HEK293 (cell line): ENCODE measurements at regions not wholly inside any gene's neighbourhood (a gene's known extent, or its start where the extent isn't known, plus 50 kb on each side); places are given as distances from the start of the nearest gene placed in this dataset.

Experiments used
- CTCF ChIA-PET: fragments of 350-600 bp; formaldehyde crosslinking; extraction: SDS; loops from one replicate; lab custom pipeline; 2021; ENCODE audit warnings: antibody characterized with exemption; lab: Yijun Ruan, JAX
- POLR2A ChIA-PET: fragments of 300-600 bp; formaldehyde crosslinking; extraction: SDS; loops from one replicate; lab custom pipeline; 2020; ENCODE audit warnings: antibody characterized with exemption, inconsistent platforms; lab: Yijun Ruan, JAX
- H3K27ac ChIP-seq: fragments of 200-500 bp; sonication (Bioruptor generic); 2 replicates; pipeline ENCODE4 v1.5.1; 2014; ENCODE audit warnings: low read depth, low read length, control low read depth, inconsistent platforms; ENCODE audit errors: extremely low read depth
- H3K36me3 ChIP-seq, 2 experiments: fragments of 200-500 bp in 1 of 2; sonication (Bioruptor generic) in 1 of 2; 1 replicate in 1 of 2; 2 replicates in 1 of 2; pipeline ENCODE4 v1.5.1; 2014 to 2017; ENCODE audit warnings: inconsistent platforms in 2 of 2, low read length in 2 of 2; ENCODE audit not compliant: control insufficient read depth in 2 of 2, insufficient read depth in 1 of 2
- H3K4me1 ChIP-seq: fragments of 200-500 bp; sonication (Bioruptor generic); 2 replicates; pipeline ENCODE4 v1.5.1; 2014; ENCODE audit warnings: mild to moderate bottlenecking, low read length, inconsistent platforms; ENCODE audit not compliant: control insufficient read depth, insufficient read depth
- H3K4me3 ChIP-seq: 2 replicates; pipeline ENCODE4 v1.5.1; 2011; ENCODE audit warnings: low read depth, mild to moderate bottlenecking, control low read depth, low read length, moderate library complexity
- H3K9me3 ChIP-seq: fragments of 200-500 bp; sonication (Bioruptor generic); 2 replicates; pipeline ENCODE4 v1.5.1; 2014; ENCODE audit warnings: low read depth, low read length, inconsistent platforms; ENCODE audit not compliant: control insufficient read depth, insufficient read depth
- GFI1B ChIP-seq: fragments of 450-650 bp; formaldehyde crosslinking; IDR thresholded peaks from 2 replicates; pipeline ENCODE4 v1.5.1; 2016; ENCODE audit warnings: missing biosample characterization, missing genetic modification characterization
- GLIS1 ChIP-seq: fragments of 450-650 bp; formaldehyde crosslinking; IDR thresholded peaks from 2 replicates; pipeline ENCODE4 v1.5.1; 2016; ENCODE audit warnings: missing biosample characterization, missing genetic modification characterization
- KLF9 ChIP-seq: fragments of 450-650 bp; formaldehyde crosslinking; IDR thresholded peaks from 2 replicates; pipeline ENCODE4 v1.5.1; 2016; ENCODE audit warnings: missing biosample characterization, missing genetic modification characterization, low read depth
- MYNN ChIP-seq: fragments of 450-650 bp; formaldehyde crosslinking; IDR thresholded peaks from 2 replicates; pipeline ENCODE4 v1.5.1; 2016; ENCODE audit warnings: missing biosample characterization, missing genetic modification characterization, borderline replicate concordance
- TRIM28 ChIP-seq: IDR thresholded peaks from 2 replicates; pipeline ENCODE4 v1.6.1; 2011; ENCODE audit warnings: low read length, control low read depth, borderline replicate concordance
- ZBTB26 ChIP-seq: fragments of 450-650 bp; formaldehyde crosslinking; optimal IDR thresholded peaks from 2 replicates; pipeline ENCODE3; 2016; ENCODE audit warnings: missing biosample characterization, mild to moderate bottlenecking, missing genetic modification characterization
- ZNF148 ChIP-seq: fragments of 450-650 bp; formaldehyde crosslinking; IDR thresholded peaks from 2 replicates; pipeline ENCODE4 v1.5.0; 2017; ENCODE audit warnings: missing biosample characterization, missing genetic modification characterization, borderline replicate concordance
- ZNF23 ChIP-seq: fragments of 450-650 bp; formaldehyde crosslinking; IDR thresholded peaks from 2 replicates; pipeline ENCODE4 v1.5.1; 2016; ENCODE audit warnings: missing biosample characterization, missing genetic modification characterization, borderline replicate concordance
- ZNF26 ChIP-seq: fragments of 450-650 bp; formaldehyde crosslinking; IDR thresholded peaks from 2 replicates; pipeline ENCODE4 v1.5.1; 2016; ENCODE audit warnings: missing biosample characterization, missing genetic modification characterization
- ZNF302 ChIP-seq: fragments of 450-650 bp; formaldehyde crosslinking; IDR thresholded peaks from 2 replicates; pipeline ENCODE4 v1.5.1; 2016; ENCODE audit warnings: missing biosample characterization, missing genetic modification characterization, low read depth
- ZNF335 ChIP-seq: fragments of 450-650 bp; formaldehyde crosslinking; conservative IDR thresholded peaks from 2 replicates; pipeline ENCODE4 v1.5.1; 2016; ENCODE audit warnings: missing biosample characterization, missing genetic modification characterization
- ZNF354C ChIP-seq: fragments of 450-650 bp; formaldehyde crosslinking; IDR thresholded peaks from 2 replicates; pipeline ENCODE4 v1.5.1; 2016; ENCODE audit warnings: missing biosample characterization, missing genetic modification characterization, low read depth, borderline replicate concordance
- ZNF362 ChIP-seq: fragments of 450-650 bp; formaldehyde crosslinking; IDR thresholded peaks from 2 replicates; pipeline ENCODE4 v1.5.1; 2016; ENCODE audit warnings: missing biosample characterization, missing genetic modification characterization
- ZNF398 ChIP-seq: fragments of 450-650 bp; formaldehyde crosslinking; IDR thresholded peaks from 2 replicates; pipeline ENCODE4 v1.5.1; 2017; ENCODE audit warnings: missing biosample characterization, missing genetic modification characterization
- ZNF585B ChIP-seq: fragments of 450-650 bp; formaldehyde crosslinking; IDR thresholded peaks from 2 replicates; pipeline ENCODE4 v1.5.1; 2016; ENCODE audit warnings: missing biosample characterization, missing genetic modification characterization
- ZNF658 ChIP-seq: fragments of 450-650 bp; formaldehyde crosslinking; IDR thresholded peaks from 2 replicates; pipeline ENCODE4; 2016; ENCODE audit warnings: missing biosample characterization, missing genetic modification characterization
- ZNF692 ChIP-seq: fragments of 450-650 bp; formaldehyde crosslinking; IDR thresholded peaks from 2 replicates; pipeline ENCODE4 v1.5.1; 2016; ENCODE audit warnings: missing biosample characterization, missing genetic modification characterization
- ZSCAN4 ChIP-seq: fragments of 450-650 bp; formaldehyde crosslinking; IDR thresholded peaks from 2 replicates; pipeline ENCODE4 v1.5.1; 2017; ENCODE audit warnings: missing biosample characterization, missing genetic modification characterization
- ZSCAN5A ChIP-seq: fragments of 450-650 bp; formaldehyde crosslinking; IDR thresholded peaks from 2 replicates; pipeline ENCODE4 v1.5.1; 2016; ENCODE audit warnings: missing biosample characterization, missing genetic modification characterization

- TF ChIP-seq ZNF398 (tag by site-specific recombination): no peak
- no peak for TF ChIP-seq ZNF362
- no peak for TF ChIP-seq ZNF585B (tag by site-specific recombination)
- TF ChIP-seq ZNF658: no peak
- no peak for TF ChIP-seq TRIM28
- no peak for TF ChIP-seq ZNF23 (tag by site-specific recombination)
Observed at GRCh38 chr17:69650881-69651280, 236.4 kb downstream of the MAP2K6 start (continued).

GRCh38 chr17:69651921-69652320 is 237.4 kb downstream of the MAP2K6 start:
- Histone ChIP-seq H3K27ac (no peak overlapping the region), H3K4me3 (no peak overlapping the region), H3K4me1 (peaks cover 10% of the 10 kb centered on the region; the same call in 1 of the 2 replicates), H3K9me3 (no peaks in the 10 kb centered on the region), H3K36me3 (no peaks in the 10 kb centered on the region)
- POLR2A ChIA-PET: no interaction called here
- TF ChIP-seq ZNF302 (tag by site-specific recombination) (no peak), ZNF354C (tag by site-specific recombination) (no peak), ZSCAN4 (tag by site-specific recombination) (no peak), MYNN (no peak), KLF9 (tag by site-specific recombination) (no peak), ZSCAN5A (tag by site-specific recombination) (no peak), ZNF658 (no peak), ZNF26 (no peak)
- CTCF ChIA-PET: interaction anchor here (1.1 to 1.2 kb wide), 2 partner anchors 11 to 492 kb away, joined by 3 to 4 read pairs; no protein-coding TSS in a partner anchor

- Histone ChIP-seq H3K36me3 (no peaks in the 10 kb centered on the region), H3K27ac (no peak overlapping the region), H3K9me3 (no peaks in the 10 kb centered on the region), H3K4me1 (peaks cover 10% of the 10 kb centered on the region; the same call in 1 of the 2 replicates), H3K4me3 (no peak overlapping the region)
- CTCF ChIA-PET: interaction anchor here (0.6 to 2.4 kb wide), 2 partner anchors 48 to 131 kb away, joined by 3 to 9 read pairs; no protein-coding TSS in a partner anchor
- POLR2A ChIA-PET: no interaction called here
- TF ChIP-seq ZNF148 (tag by site-specific recombination) (no peak), GFI1B (tag by site-specific recombination) (peak; percentile 91), ZBTB26 (tag by site-specific recombination) (no peak), ZNF692 (tag by site-specific recombination) (no peak), GLIS1 (peak; percentile 15; the same call in 1 of the 2 replicates), ZNF335 (tag by site-specific recombination) (peak; percentile 67; the same call in 1 of the 2 replicates)
Observed at GRCh38 chr17:69654981-69655855, 240.7 kb downstream of the MAP2K6 start.
